Fibroblast of peridontal ligament (primary cell): ENCODE measurements at regions not wholly inside any gene's neighbourhood (a gene's known extent, or its start where the extent isn't known, plus 50 kb on each side); places are given as distances from the start of the nearest gene placed in this dataset.

ENCODE experiments used
- DNase-seq: peaks from one replicate; pipeline ENCODE4 v3.0.0-alpha.2; 2010; ENCODE audit errors: extremely low read depth

DNA sequence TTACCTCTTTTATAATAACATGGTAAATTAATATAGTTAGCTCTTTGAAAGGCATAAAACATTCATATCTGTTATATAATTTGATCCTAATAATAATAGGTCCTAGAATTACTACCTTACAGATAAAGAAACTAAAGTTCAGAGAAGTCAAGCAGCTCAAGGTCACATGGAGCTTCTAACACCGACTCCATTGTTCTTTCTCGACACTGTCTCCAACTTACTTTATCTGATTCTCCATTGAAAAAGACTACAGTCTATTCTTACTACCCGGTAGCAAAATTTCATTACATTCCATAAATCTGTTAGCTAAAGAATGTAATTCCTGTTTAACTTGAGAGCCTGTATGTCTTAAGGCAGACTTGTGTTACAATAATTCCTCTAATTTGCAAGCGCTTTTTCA, 96.3 kb upstream of the TMEM161B start:
- DNase-seq = no peak

DNA sequence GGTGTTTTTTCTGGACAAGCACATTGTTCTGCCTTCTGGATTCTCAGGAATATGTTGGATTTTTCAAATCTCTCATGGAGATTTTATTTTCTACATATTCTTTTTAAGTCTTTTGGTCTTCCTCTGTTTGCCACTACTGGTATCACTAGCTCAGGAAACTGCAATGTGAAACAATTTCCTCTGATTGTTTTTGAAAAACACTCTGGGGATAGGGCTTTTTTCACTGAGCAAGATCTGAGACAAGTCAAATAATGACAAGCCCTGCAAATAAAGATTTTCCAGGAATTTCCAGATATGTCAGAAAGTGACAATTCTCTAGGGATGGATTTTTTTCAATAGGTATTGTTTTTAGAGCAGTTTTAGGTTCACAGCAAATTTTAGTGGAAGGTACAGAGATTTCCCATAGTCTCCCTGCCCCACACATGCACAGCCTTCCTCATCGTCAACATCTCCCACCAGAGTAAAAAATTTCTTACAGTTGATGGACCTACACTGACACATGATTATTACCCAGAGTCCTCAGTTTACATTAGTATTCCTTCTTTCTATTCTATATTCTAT, 86.9 kb upstream of the TMEM161B start:
- no peak for DNase-seq

DNA sequence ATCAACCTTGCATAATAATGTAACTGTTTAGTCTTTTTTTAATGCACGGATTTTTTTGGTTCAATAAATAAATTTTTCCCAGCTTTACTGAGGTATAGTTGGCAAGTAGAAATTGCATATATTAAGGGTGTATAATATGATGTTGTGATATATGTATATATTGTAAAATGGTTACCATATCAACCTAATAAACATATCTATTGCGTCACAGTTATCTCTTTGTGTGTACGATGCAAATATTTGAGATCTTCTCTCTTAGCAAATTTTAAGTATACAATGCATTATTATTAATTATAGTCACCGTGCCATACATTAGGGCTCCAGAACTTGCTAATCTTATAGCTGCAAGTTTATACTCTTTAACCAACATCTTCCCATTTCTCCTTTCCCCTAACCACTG, 57.2 kb upstream of the TMEM161B start:
- no peak for DNase-seq

DNA sequence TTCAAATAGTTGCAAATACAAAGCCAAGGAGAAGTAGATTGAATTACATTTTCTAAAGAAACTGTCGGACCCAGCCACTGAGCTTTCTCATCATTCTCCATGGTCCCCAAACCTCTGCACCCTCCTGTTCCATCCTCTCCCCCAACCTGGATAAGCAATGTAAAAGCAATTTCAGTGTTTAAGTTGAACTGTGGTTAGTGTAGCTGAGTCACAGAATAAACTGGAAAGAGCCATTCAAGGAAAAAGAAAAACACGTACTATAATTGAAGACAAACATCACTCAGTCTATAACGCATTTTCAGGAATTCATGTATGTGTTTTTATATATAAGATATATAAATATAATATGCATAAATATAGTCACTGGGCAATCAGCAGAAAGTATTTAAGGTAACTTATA, 54.1 kb upstream of the TMEM161B start:
- no peak for DNase-seq
